ENCODE measurements at regions not wholly inside any gene's neighbourhood (a gene's known extent, or its start where the extent isn't known, plus 50 kb on each side); places are given as distances from the start of the nearest gene placed in this dataset.

DNA sequence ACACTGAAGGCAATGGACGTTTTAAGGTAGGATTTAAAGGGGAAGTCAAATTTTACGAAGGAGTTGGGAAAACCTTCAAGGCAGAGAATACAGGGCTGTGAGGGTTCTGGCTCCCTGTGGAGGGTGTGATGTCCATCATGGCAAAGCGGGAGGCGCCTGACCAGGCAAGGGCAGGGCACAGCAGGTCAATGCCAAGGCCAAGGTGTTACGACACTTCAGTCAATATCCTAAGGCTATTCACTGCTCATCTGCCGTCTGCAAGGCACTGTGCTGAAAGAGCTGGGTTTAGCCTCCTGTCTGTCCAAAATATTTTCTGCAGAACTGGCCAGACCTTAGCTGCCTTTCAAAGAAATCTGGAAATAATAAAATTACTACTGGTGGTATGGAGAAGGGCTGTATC, 297.9 kb upstream of the MGMT start:
- no peaks in the 10 kb centered on the region for H3K9me3 ChIP-seq (ENCODE audit: insufficient read depth, low read length, severe bottlenecking)
- no peak for ATAC-seq (ENCODE audit: insufficient read depth, low read depth)
- H3K9ac ChIP-seq (ENCODE audit: low read depth, low read length) = no peak overlapping the region
- H3K4me2 ChIP-seq (ENCODE audit: insufficient read depth, low read length) = no peak overlapping the region
- no peak overlapping the region for H3K4me3 ChIP-seq (ENCODE audit: low read depth in 1 of 2, low read length in 2 of 2)
- H3K36me3 ChIP-seq (ENCODE audit: insufficient read depth, low read length) = no peaks in the 10 kb centered on the region
- H3K79me2 ChIP-seq (ENCODE audit: insufficient read depth, low read length) = no peaks in the 10 kb centered on the region
- no peak overlapping the region for H3K27ac ChIP-seq (ENCODE audit: low read length)
- no peak overlapping the region for H2AFZ ChIP-seq (ENCODE audit: low read depth, low read length)
- TF ChIP-seq CTCF (IDR thresholded peaks at IDR 0.05; ENCODE audit: borderline replicate concordance, extremely low read depth, low read length, poor library complexity, severe bottlenecking) = no peak
- no peak for TF ChIP-seq EZH2 (IDR thresholded peaks at IDR 0.05; ENCODE audit: borderline replicate concordance, low read depth, low read length, severe bottlenecking)
- no peaks in the 10 kb centered on the region for H3K4me1 ChIP-seq (ENCODE audit: insufficient read depth, low read length)
- no peaks in the 10 kb centered on the region for H4K20me1 ChIP-seq (ENCODE audit: insufficient read depth, low read length)
- H3K27me3 ChIP-seq (ENCODE audit: insufficient read depth, low read length, poor library complexity) = no peaks in the 10 kb centered on the region
- DNase-seq = no peak

GRCh38 chr10:129170812-129171211, 296.2 kb upstream of the MGMT start:
- no peak overlapping the region for H3K4me3 ChIP-seq (ENCODE audit: low read depth in 1 of 2, low read length in 2 of 2)
- no peak overlapping the region for H3K27ac ChIP-seq (ENCODE audit: low read length)
- DNase-seq = no peak
- no peaks in the 10 kb centered on the region for H3K4me1 ChIP-seq (ENCODE audit: insufficient read depth, low read length)
- no peak overlapping the region for H3K9ac ChIP-seq (ENCODE audit: low read depth, low read length)
- TF ChIP-seq EZH2 (IDR thresholded peaks at IDR 0.05; ENCODE audit: borderline replicate concordance, low read depth, low read length, severe bottlenecking) (no peak), CTCF (IDR thresholded peaks at IDR 0.05; ENCODE audit: borderline replicate concordance, extremely low read depth, low read length, poor library complexity, severe bottlenecking) (no peak)
- H3K27me3 ChIP-seq (ENCODE audit: insufficient read depth, low read length, poor library complexity) = no peaks in the 10 kb centered on the region
- no peaks in the 10 kb centered on the region for H3K36me3 ChIP-seq (ENCODE audit: insufficient read depth, low read length)
- no peaks in the 10 kb centered on the region for H3K9me3 ChIP-seq (ENCODE audit: insufficient read depth, low read length, severe bottlenecking)
- no peak overlapping the region for H2AFZ ChIP-seq (ENCODE audit: low read depth, low read length)
- H3K4me2 ChIP-seq (ENCODE audit: insufficient read depth, low read length) = no peak overlapping the region
- H4K20me1 ChIP-seq (ENCODE audit: insufficient read depth, low read length) = no peaks in the 10 kb centered on the region
- no peaks in the 10 kb centered on the region for H3K79me2 ChIP-seq (ENCODE audit: insufficient read depth, low read length)
- ATAC-seq (ENCODE audit: insufficient read depth, low read depth) = no peak

GRCh38 chr10:129171812-129172211, 295.2 kb upstream of the MGMT start:
- Histone ChIP-seq H3K4me2 (ENCODE audit: insufficient read depth, low read length) (no peak overlapping the region), H3K27me3 (ENCODE audit: insufficient read depth, low read length, poor library complexity) (no peaks in the 10 kb centered on the region), H3K9ac (ENCODE audit: low read depth, low read length) (no peak overlapping the region), H3K79me2 (ENCODE audit: insufficient read depth, low read length) (no peaks in the 10 kb centered on the region), H4K20me1 (ENCODE audit: insufficient read depth, low read length) (no peaks in the 10 kb centered on the region), H3K27ac (ENCODE audit: low read length) (no peak overlapping the region), H2AFZ (ENCODE audit: low read depth, low read length) (no peak overlapping the region), H3K9me3 (ENCODE audit: insufficient read depth, low read length, severe bottlenecking) (no peaks in the 10 kb centered on the region), H3K4me3 (ENCODE audit: low read depth in 1 of 2, low read length in 2 of 2) (no peak overlapping the region), H3K4me1 (ENCODE audit: insufficient read depth, low read length) (no peaks in the 10 kb centered on the region), H3K36me3 (ENCODE audit: insufficient read depth, low read length) (no peaks in the 10 kb centered on the region)
- no peak for DNase-seq
- ATAC-seq (ENCODE audit: insufficient read depth, low read depth) = no peak
- TF ChIP-seq CTCF (IDR thresholded peaks at IDR 0.05; ENCODE audit: borderline replicate concordance, extremely low read depth, low read length, poor library complexity, severe bottlenecking) = no peak
- TF ChIP-seq EZH2 (IDR thresholded peaks at IDR 0.05; ENCODE audit: borderline replicate concordance, low read depth, low read length, severe bottlenecking) = no peak
